Caco-2 (cell line): ENCODE measurements at regions not wholly inside any gene's neighbourhood (a gene's known extent, or its start where the extent isn't known, plus 50 kb on each side); places are given as distances from the start of the nearest gene placed in this dataset.
A peak's percentile ranks its signal among the peaks of the same experiment; 100 is the strongest.

ENCODE experiments used
- BruUV-seq: library from RNA; stranded (reverse); fragments of 400-500 nt; replicated peaks from 2 replicates; lab custom pipeline; 2021; lab: Mats Ljungman, UMichigan
- CTCF ChIA-PET: fragments of 300-600 bp; sonication (Branson Sonifier 250); formaldehyde crosslinking; loops from one replicate; lab custom pipeline; 2022; ENCODE audit warnings: antibody characterized with exemption; lab: Charles Lee
- POLR2A ChIA-PET: fragments of 300-600 bp; sonication (Branson Sonifier 250); formaldehyde crosslinking; loops from one replicate; lab custom pipeline; 2022; ENCODE audit warnings: antibody characterized with exemption; lab: Charles Lee
- DNase-seq, 2 experiments: peaks; one replicate each; pipeline versions ENCODE4 v3.0.0 to v3.0.0-alpha.2; 2020 to 2022
- H3K27me3 ChIP-seq: replicated peaks from 2 replicates; pipeline ENCODE4 v1.6.0; 2011; ENCODE audit warnings: low read length; ENCODE audit not compliant: control insufficient read depth, insufficient read depth
- H3K36me3 ChIP-seq: 2 replicates; pipeline ENCODE4 v1.5.1; 2011; ENCODE audit warnings: low read length; ENCODE audit not compliant: control insufficient read depth, insufficient read depth
- H3K4me1 ChIP-seq: fragments of 250-450 bp; sonication (Bioruptor Pico); 2 replicates; pipeline ENCODE4 v1.5.1; 2020; ENCODE audit warnings: mild to moderate bottlenecking
- H3K4me3 ChIP-seq: 2 replicates; pipeline ENCODE4 v1.5.1; 2011; ENCODE audit warnings: low read depth, mild to moderate bottlenecking, control low read depth, low read length
- H3K9me3 ChIP-seq: fragments of 250-450 bp; sonication (Bioruptor Pico); 2 replicates; pipeline ENCODE4 v1.5.1; 2020; ENCODE audit warnings: mild to moderate bottlenecking, moderate library complexity
- H3K27ac Mint-ChIP-seq: one replicate; pipeline ENCODE4 v1.8.0; 2022; ENCODE audit warnings: mixed read lengths; ENCODE audit not compliant: unreplicated experiment
- H3K27me3 Mint-ChIP-seq: one replicate; pipeline ENCODE4 v1.8.0; 2022; ENCODE audit warnings: mixed read lengths; ENCODE audit not compliant: insufficient read depth, unreplicated experiment
- H3K36me3 Mint-ChIP-seq: one replicate; pipeline ENCODE4 v1.8.0; 2022; ENCODE audit warnings: mild to moderate bottlenecking, mixed read lengths; ENCODE audit not compliant: insufficient read depth, unreplicated experiment
- H3K4me1 Mint-ChIP-seq: one replicate; pipeline ENCODE4 v1.8.0; 2022; ENCODE audit warnings: low read depth, mixed read lengths; ENCODE audit not compliant: unreplicated experiment
- H3K4me3 Mint-ChIP-seq: one replicate; pipeline ENCODE4 v1.8.0; 2022; ENCODE audit warnings: mild to moderate bottlenecking, moderate library complexity, mixed read lengths; ENCODE audit not compliant: unreplicated experiment
- H3K9me3 Mint-ChIP-seq: one replicate; pipeline ENCODE4 v1.8.0; 2022; ENCODE audit warnings: mixed read lengths; ENCODE audit not compliant: unreplicated experiment
- CTCF ChIP-seq, 2 experiments: fragments of 200-600 bp in 1 of 2; IDR thresholded peaks; 1 replicate in 1 of 2; 2 replicates in 1 of 2; pipeline versions ENCODE4 v1.5.1 to v1.8.0; 2011 to 2022; ENCODE audit warnings: antibody characterized with exemption in 1 of 2, control low read depth in 1 of 2, inconsistent platforms in 1 of 2, low read depth in 1 of 2, low read length in 1 of 2, mild to moderate bottlenecking in 1 of 2, moderate library complexity in 1 of 2; ENCODE audit not compliant: insufficient read depth in 1 of 2, severe bottlenecking in 1 of 2, unreplicated experiment in 1 of 2
- intact Hi-C: fragments of 100-400 bp; cut with micrococcal nuclease; formaldehyde crosslinking; loops from one replicate; pipeline ENCODE4 v1.10.0; 2022; ENCODE audit not compliant: unreplicated experiment

GRCh38 chr1:31127266-31127665, 61.7 kb upstream of the PUM1 start:
- intact Hi-C loops: no loop called here
- H3K4me1 Mint-ChIP-seq: no peaks in the 10 kb centered on the region
- H3K36me3 Mint-ChIP-seq: no peaks in the 10 kb centered on the region
- no peak overlapping the region for H3K27ac Mint-ChIP-seq
- BruUV-seq: no TSS peak
- no peaks in the 10 kb centered on the region for H3K9me3 ChIP-seq
- H3K36me3 ChIP-seq: no peaks in the 10 kb centered on the region
- H3K27me3 ChIP-seq: no peaks in the 10 kb centered on the region
- no peaks in the 10 kb centered on the region for H3K4me1 ChIP-seq
- POLR2A ChIA-PET: no interaction called here
- H3K27me3 Mint-ChIP-seq: no peaks in the 10 kb centered on the region
- H3K4me3 ChIP-seq: no peak overlapping the region
- CTCF ChIA-PET: no interaction called here
- DNase-seq: no peak
- TF ChIP-seq CTCF (IDR thresholded peaks at IDR 0.05; ENCODE audit: insufficient read depth in 1 of 2, low read depth in 1 of 2, low read length in 1 of 2, severe bottlenecking in 1 of 2, unreplicated experiment in 1 of 2): no peak
- no peak overlapping the region for H3K4me3 Mint-ChIP-seq
- H3K9me3 Mint-ChIP-seq: no peaks in the 10 kb centered on the region

- H3K4me1 ChIP-seq: no peaks in the 10 kb centered on the region
- ChIA-PET POLR2A (no interaction called here), CTCF (no interaction called here)
- no peaks in the 10 kb centered on the region for H3K9me3 ChIP-seq
- Mint-ChIP-seq H3K27me3 (no peaks in the 10 kb centered on the region), H3K36me3 (no peaks in the 10 kb centered on the region), H3K4me1 (no peaks in the 10 kb centered on the region), H3K4me3 (no peak overlapping the region), H3K27ac (no peak overlapping the region), H3K9me3 (no peaks in the 10 kb centered on the region)
- no peaks in the 10 kb centered on the region for H3K36me3 ChIP-seq
- DNase-seq: peak in 1 of 2 experiments; percentile 15
- no peak overlapping the region for H3K4me3 ChIP-seq
- intact Hi-C loops: no loop called here
- TF ChIP-seq CTCF (IDR thresholded peaks at IDR 0.05; ENCODE audit: insufficient read depth in 1 of 2, low read depth in 1 of 2, low read length in 1 of 2, severe bottlenecking in 1 of 2, unreplicated experiment in 1 of 2): no peak
- H3K27me3 ChIP-seq: no peaks in the 10 kb centered on the region
- no TSS peak for BruUV-seq
Measured at GRCh38 chr1:31122741-31123140, 57.2 kb upstream of the PUM1 start.

GRCh38 chr1:31122101-31122735, 56.7 kb upstream of the PUM1 start:
- H3K27me3 ChIP-seq: no peaks in the 10 kb centered on the region
- Mint-ChIP-seq H3K27ac (no peak overlapping the region), H3K4me1 (no peaks in the 10 kb centered on the region), H3K36me3 (no peaks in the 10 kb centered on the region), H3K4me3 (no peak overlapping the region), H3K27me3 (no peaks in the 10 kb centered on the region), H3K9me3 (no peaks in the 10 kb centered on the region)
- no TSS peak for BruUV-seq
- ChIA-PET POLR2A (no interaction called here), CTCF (no interaction called here)
- intact Hi-C loops: no loop called here
- H3K36me3 ChIP-seq: no peaks in the 10 kb centered on the region
- H3K9me3 ChIP-seq: no peaks in the 10 kb centered on the region
- no peak overlapping the region for H3K4me3 ChIP-seq
- TF ChIP-seq CTCF (IDR thresholded peaks at IDR 0.05; ENCODE audit: insufficient read depth in 1 of 2, low read depth in 1 of 2, low read length in 1 of 2, severe bottlenecking in 1 of 2, unreplicated experiment in 1 of 2): no peak
- no peak for DNase-seq
- no peaks in the 10 kb centered on the region for H3K4me1 ChIP-seq
